ENCODE measurements at regions not wholly inside any gene's neighbourhood (a gene's known extent, or its start where the extent isn't known, plus 50 kb on each side); places are given as distances from the start of the nearest gene placed in this dataset.
"Not testable (repeated sequence)": the region's sequence is repeated elsewhere in the genome, so short reads cannot be mapped to it uniquely, and the experiment has no call there.

GRCh38 chr16:86074651-86075487 lies 175.9 kb downstream of the IRF8 start:
- no peak for DNase-seq (ENCODE audit: low read depth in 2 of 2)

DNA sequence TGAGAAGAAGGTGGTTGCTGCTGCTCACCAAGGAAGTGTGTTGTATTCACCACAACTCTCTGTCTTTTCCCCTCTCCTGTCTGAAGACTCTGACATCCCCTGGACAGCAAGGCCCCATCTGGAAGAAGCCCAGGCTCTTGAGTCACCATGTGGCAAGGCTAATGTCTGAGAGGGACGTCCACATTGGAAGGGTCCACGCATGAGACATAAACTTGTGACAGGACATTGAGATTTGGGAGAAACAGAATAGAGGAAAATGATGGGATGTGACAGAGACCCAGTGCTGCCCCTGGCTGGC lies 176.5 kb downstream of the IRF8 start:
- no peak for DNase-seq (ENCODE audit: low read depth in 2 of 2)

DNA sequence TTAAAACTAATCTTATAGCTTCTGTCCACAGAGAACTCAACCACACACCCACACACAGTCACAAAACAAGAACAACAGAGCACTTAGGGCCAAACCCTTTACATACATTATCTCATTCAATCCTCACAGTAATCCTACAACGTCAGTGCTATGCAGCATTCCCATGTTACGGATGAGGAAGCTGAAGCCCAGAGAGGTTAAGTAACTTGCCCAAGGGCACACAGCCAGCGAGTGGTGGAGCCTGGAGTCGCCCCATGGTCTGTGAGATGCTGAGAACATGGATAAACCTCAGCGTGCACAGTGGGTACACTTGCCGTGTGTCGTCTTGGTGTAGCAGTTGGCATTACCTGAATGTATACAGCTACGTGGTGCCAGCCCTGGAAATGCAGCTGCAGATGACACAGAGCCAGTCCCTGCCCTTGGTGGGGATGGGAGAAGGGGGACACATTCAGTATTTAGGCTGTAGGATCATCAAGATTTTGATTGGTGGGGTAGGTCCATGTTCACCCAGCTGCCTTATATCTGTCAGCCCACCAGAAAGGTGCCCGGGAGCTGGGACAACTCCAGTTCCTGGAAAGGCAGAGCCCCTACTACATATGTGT lies 177.0 kb downstream of the IRF8 start:
- no peak for DNase-seq (ENCODE audit: low read depth in 2 of 2)

DNA sequence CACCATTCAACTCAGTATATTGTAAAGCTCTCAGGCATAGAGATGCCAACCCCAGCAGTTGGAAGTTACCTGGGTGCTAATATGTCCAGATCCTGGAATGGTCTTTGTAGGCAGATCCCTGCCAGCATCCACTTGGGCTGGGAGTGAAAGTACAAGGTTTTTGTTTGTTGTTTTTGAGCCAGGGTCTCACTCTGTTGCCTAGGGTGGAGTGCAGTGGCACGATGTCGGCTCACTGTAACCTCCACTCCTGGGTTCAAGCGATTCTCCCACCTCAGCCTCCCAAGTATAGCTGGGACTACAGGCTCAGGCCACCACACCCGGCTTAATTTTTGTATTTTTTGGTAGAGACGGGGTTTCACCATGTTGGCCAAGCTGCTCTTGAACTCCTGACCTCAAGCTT lies 177.6 kb downstream of the IRF8 start:
- DNase-seq (ENCODE audit: low read depth in 2 of 2), result no peak

GRCh38 chr16:86077243-86077940 lies 178.4 kb downstream of the IRF8 start:
- no peak for DNase-seq (ENCODE audit: low read depth in 2 of 2)

DNA sequence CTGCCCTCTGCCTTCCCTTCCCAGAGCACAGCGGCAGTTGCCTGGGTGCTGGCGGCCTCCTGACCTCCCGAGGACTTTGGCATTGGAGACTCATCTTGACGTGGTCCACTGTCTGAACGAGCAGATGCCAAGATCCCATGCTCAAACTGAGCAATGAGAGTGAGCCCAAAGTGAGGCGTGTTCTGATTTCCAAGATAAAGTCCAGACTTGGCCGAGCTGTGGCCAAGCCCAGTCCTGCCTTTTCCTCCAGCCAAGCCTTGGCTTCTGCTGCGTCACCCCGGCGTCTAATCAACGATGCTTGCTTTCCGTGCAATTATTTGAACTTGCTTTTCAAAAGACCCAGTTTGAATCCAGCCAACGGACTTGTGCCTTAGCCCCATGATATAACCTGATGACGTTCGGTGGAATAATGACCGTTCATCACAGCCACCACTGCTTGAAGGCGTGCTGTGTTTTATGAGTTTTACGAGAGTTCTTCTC lies 179.2 kb downstream of the IRF8 start:
- no peak for DNase-seq (ENCODE audit: low read depth in 2 of 2)

- not testable (repeated sequence) for DNase-seq (ENCODE audit: low read depth in 2 of 2)
Observed at GRCh38 chr16:86078711-86079110, 179.7 kb downstream of the IRF8 start.

GRCh38 chr16:86079255-86079885 lies 180.4 kb downstream of the IRF8 start:
- no peak for DNase-seq (ENCODE audit: low read depth in 2 of 2)

GRCh38 chr16:86080131-86080875 lies 181.3 kb downstream of the IRF8 start:
- DNase-seq (ENCODE audit: low read depth in 2 of 2), result no peak

GRCh38 chr16:86080982-86081381 lies 182.0 kb downstream of the IRF8 start:
- DNase-seq (ENCODE audit: low read depth in 2 of 2), result no peak

DNA sequence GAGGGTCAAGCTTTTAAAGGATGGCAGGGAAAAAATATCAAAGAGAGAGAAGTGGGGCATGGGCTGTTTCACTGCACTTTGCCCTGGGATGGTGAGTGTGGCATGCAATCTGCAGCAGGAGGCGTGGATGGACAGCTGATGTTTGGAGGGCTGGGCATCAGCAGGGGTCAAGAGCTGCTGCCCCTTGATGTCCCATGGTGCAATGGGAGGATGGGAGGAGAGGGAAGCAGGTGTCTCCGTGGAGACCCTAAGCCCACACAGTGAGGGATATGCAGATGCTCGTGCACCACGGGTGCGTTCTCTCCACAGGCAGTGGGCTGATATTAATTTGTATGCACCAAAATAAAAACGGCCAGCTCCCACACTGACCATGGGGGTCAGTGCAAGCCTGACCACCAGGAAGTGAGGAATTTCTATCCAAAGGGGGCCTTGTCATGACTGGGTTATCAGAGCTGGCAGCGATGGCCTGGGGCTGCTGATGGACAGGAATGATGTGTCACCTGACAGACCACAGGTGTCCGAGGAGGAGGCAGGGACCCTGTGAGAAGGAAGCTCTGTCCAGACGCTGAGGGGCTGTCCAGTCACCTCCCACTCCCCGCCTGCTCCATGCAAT lies 183.6 kb downstream of the IRF8 start:
- DNase-seq (ENCODE audit: low read depth in 2 of 2), result no peak

DNA sequence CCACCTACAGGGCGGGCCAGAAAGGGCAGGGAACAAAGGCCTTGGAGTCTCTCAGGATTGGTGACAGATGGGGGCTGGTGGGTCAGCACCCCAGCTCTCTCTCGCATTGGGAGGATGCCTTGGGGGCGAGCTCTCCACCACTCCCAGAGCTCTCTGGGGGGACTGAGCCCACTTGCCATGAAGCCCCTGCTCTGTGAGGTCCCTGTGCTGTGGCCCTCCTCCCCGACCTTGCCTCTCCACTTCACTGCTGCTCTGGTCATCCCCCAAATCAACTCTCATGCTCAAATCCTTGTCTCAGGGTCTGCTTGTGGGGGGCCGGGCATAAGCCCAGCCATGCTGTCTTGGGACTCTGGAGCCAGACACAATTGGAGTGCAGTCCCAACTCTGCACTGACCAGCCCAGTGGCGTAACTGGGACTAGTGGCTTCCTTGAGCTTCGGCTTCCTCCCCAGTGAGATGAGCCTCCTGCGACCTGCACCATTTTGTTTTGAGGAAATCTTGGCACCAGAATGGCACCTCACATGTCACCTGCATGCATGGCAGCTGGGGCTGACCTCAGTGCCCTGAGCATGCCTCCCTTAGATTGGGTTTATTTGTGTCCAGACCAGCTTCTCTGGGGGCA lies 184.5 kb downstream of the IRF8 start:
- no peak for DNase-seq (ENCODE audit: low read depth in 2 of 2)

DNA sequence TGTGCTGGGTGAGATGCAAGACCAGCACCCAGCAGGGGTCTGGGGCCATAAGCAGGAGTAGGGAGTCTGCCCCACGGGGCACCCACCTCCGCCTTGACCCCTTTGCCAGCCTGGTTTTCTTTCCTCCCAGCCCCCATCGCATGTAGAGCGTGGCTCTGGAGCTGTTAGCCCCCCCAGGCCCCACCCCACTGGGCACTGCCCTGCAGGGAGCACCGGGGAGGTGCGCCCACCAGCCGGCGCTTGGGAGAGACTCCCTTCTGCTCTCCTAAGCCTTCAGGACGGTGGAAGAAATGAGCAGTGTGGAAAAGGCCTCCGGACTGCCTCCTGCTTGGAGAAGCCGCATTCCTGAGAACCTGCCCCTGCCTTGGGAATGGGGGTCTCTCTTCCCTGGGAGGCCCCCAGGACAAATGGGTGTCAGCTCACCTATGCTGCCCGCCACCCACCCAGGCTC lies 186.2 kb downstream of the IRF8 start:
- DNase-seq (ENCODE audit: low read depth in 2 of 2), result no peak

GRCh38 chr16:86085795-86086194 lies 186.8 kb downstream of the IRF8 start:
- no peak for DNase-seq (ENCODE audit: low read depth in 2 of 2)

DNA sequence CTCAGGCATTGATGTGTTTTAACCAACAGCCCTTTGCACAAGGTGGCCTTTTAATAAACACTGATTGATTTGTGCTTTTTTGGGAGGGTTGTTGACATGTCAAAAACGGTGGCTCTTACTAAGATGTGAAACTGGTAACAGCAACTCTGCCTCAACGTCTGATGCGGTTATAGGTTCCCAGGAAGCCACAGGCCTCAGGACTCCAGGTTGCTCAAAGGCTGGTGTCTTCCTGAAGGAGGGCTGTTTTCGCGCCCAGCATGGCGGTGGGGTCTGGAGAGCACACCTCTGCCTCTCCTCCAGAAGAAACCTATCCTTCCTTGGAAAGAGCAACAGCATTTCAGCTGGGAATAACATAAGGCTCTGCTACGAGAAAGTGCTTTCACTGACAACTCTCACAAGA lies 187.5 kb downstream of the IRF8 start:
- no peak for DNase-seq (ENCODE audit: low read depth in 2 of 2)

- DNase-seq (ENCODE audit: low read depth in 2 of 2), result no peak
Observed at GRCh38 chr16:86087011-86087895, 188.3 kb downstream of the IRF8 start.

GRCh38 chr16:86087896-86088230 lies 188.9 kb downstream of the IRF8 start:
- no peak for DNase-seq (ENCODE audit: low read depth in 2 of 2)

- DNase-seq (ENCODE audit: low read depth in 2 of 2), result no peak
Observed at GRCh38 chr16:86088287-86088686, 189.3 kb downstream of the IRF8 start.

- no peak for DNase-seq (ENCODE audit: low read depth in 2 of 2)
Observed at GRCh38 chr16:86088816-86089215, 189.9 kb downstream of the IRF8 start.
